ENCODE measurements at regions not wholly inside any gene's neighbourhood (a gene's known extent, or its start where the extent isn't known, plus 50 kb on each side); places are given as distances from the start of the nearest gene placed in this dataset.

GRCh38 chr13:74706801-74707200 is 572.6 kb upstream of the KLF12 start:
- no peak for DNase-seq

- no peak for DNase-seq
These were observed 571.2 kb upstream of the KLF12 start for GRCh38 chr13:74705438-74705837.

GRCh38 chr13:74703855-74704387 is 569.7 kb upstream of the KLF12 start:
- no peak for DNase-seq

GRCh38 chr13:74696148-74696922 is 562.1 kb upstream of the KLF12 start:
- DNase-seq = no peak

GRCh38 chr13:74695021-74695800 is 561.0 kb upstream of the KLF12 start:
- DNase-seq = no peak

GRCh38 chr13:74687442-74688182 is 553.4 kb upstream of the KLF12 start:
- DNase-seq = no peak

- DNase-seq = no peak
These were observed 549.2 kb upstream of the KLF12 start for GRCh38 chr13:74683411-74683810.

GRCh38 chr13:74682746-74683145 is 548.5 kb upstream of the KLF12 start:
- DNase-seq = no peak

- no peak for DNase-seq
These were observed 547.7 kb upstream of the KLF12 start for GRCh38 chr13:74681891-74682290.

- DNase-seq = no peak
These were observed 544.2 kb upstream of the KLF12 start for GRCh38 chr13:74678308-74678965.

- no peak for DNase-seq
These were observed 541.8 kb upstream of the KLF12 start for GRCh38 chr13:74675972-74676371.

- no peak for DNase-seq
These were observed 541.0 kb upstream of the KLF12 start for GRCh38 chr13:74675182-74675581.

GRCh38 chr13:74674720-74675119 is 540.5 kb upstream of the KLF12 start:
- DNase-seq = no peak

GRCh38 chr13:74669149-74669548 is 534.9 kb upstream of the KLF12 start:
- no peak for DNase-seq

GRCh38 chr13:74667656-74668203 is 533.5 kb upstream of the KLF12 start:
- no peak for DNase-seq

- DNase-seq = no peak
These were observed 528.7 kb upstream of the KLF12 start for GRCh38 chr13:74662905-74663304.

- DNase-seq = no peak
These were observed 527.6 kb upstream of the KLF12 start for GRCh38 chr13:74661851-74662250.

GRCh38 chr13:74657765-74658164 is 523.6 kb upstream of the KLF12 start:
- DNase-seq = no peak

GRCh38 chr13:74651121-74651520 is 516.9 kb upstream of the KLF12 start:
- DNase-seq = no peak

- DNase-seq = no peak
These were observed 513.8 kb upstream of the KLF12 start for GRCh38 chr13:74647991-74648390.

GRCh38 chr13:74647211-74647610 is 513.0 kb upstream of the KLF12 start:
- no peak for DNase-seq

GRCh38 chr13:74646091-74646490 is 511.9 kb upstream of the KLF12 start:
- no peak for DNase-seq

GRCh38 chr13:74645586-74645985 is 511.4 kb upstream of the KLF12 start:
- DNase-seq = no peak

Data from stimulated activated CD4-positive, alpha-beta T cell treated with anti-CD3 and anti-CD28 coated beads, Interleukin-1b, Interleukin-23, amount 100 ng/mL, for 48 hours (primary cell).